GM20431 (cell line): ENCODE measurements at regions not wholly inside any gene's neighbourhood (a gene's known extent, or its start where the extent isn't known, plus 50 kb on each side); places are given as distances from the start of the nearest gene placed in this dataset.

ENCODE experiments used
- in situ Hi-C: fragments of 300-500 bp; cut with MseI, MboI; formaldehyde crosslinking; loops from one replicate; pipeline ENCODE4 v1.15.0; 2020; ENCODE audit warnings: low sequenced_read_pairs; ENCODE audit not compliant: unreplicated experiment

DNA sequence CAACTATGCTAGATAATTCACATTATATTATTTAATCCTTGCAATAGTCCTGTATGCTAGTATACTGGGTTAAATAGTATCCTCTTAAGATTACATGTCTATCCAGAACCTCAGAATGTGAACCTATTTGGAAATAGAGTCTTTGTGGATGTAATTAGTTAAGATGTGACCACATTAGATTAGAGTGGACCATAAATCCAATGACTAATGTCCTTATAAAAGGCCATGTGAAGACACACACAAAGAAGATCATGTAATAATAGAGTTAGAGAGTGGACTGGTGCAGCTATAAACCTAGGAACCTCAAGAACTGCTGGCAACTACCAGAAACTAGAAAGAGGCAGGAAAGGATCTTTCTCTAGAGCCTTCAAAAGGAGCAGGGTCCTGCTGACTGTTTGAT lies 263.6 kb upstream of the PTGER4 start:
- in situ Hi-C loops: no loop called here

DNA sequence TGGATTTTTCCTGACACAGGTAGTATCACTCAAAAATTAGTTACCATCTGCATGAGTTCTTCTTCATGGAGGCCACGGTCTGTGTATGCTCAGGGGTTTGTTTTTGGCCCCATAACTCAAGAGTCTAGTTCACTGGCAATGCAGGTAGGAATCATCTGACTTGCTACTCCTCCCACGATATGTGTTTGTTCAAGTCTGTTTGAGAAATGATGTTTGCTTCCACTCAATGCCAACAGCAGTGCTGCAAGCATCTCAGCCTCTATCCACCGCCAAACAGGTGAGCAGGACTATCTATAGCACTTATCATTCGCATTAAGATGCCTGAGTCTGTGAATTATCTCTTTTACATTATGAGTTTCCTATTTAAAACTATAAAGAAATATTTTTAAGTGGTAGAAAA lies 264.8 kb upstream of the PTGER4 start:
- in situ Hi-C loops: no loop called here

DNA sequence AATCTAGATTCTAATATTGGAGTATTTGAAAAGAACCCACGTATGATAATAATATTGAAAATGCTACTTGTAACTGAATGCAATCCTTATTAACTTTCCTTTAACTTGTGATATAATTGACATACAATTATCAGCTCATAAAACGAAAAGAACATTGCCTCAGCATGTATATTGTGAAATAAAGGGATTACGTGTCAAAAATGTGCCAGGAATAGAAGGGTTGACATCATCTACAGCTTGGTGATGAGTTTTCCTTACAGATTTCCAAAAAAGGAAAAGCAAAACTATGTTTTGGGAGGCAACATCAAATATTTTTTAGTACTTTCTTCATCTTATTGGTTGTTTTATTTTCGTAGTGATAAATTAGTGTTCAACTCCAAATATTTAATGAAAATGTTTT lies 266.0 kb upstream of the PTGER4 start:
- in situ Hi-C loops: no loop called here

- in situ Hi-C loops: no loop called here
Observed at GRCh38 chr5:40412771-40413170, 266.9 kb upstream of the PTGER4 start.

- in situ Hi-C loops: no loop called here
Observed at GRCh38 chr5:40410964-40411635, 268.6 kb upstream of the PTGER4 start.

- in situ Hi-C loops: no loop called here
Observed at GRCh38 chr5:40410231-40410861, 269.4 kb upstream of the PTGER4 start.

DNA sequence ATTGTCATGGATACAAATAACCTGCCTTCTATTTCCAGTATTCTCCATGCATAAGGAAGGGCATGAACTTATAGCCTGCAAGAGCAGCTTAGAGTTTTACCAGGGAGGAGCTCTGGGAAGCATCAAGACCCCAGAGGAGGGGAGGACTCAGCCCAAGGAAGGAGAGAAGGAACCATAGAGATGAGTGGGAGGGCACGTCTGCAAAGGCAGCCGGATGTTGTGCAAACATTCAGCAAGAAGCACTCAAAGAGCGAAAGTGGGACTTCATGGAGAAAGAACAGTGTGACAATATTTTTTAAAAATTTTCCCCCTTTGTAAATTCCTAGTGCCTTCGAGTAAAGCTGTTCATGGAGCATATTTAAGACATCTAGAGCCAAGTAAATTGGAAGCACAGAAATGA lies 270.1 kb upstream of the PTGER4 start:
- in situ Hi-C loops: no loop called here

GRCh38 chr5:40406741-40407211 lies 272.9 kb upstream of the PTGER4 start:
- in situ Hi-C loops: no loop called here

GRCh38 chr5:40405996-40406740 lies 273.5 kb upstream of the PTGER4 start:
- in situ Hi-C loops: no loop called here

DNA sequence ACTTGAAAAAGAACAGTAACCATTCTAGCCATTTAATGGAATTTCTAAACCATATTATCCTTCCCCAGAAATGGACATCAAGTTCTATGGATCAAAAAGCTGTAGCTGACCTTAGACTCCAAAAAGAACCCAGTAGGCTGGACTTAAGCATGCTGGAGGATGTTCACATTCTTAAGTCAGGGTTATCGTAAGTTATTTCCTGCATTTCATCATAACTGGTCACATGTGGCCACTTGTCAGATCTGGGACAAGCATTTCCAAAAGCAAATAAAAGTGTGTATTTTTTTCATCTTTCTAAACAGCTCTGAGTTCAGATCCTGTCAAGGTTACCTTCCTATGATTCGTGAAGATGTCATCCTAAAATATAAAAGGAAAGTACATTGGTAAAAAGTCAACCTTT lies 274.5 kb upstream of the PTGER4 start:
- in situ Hi-C loops: no loop called here

DNA sequence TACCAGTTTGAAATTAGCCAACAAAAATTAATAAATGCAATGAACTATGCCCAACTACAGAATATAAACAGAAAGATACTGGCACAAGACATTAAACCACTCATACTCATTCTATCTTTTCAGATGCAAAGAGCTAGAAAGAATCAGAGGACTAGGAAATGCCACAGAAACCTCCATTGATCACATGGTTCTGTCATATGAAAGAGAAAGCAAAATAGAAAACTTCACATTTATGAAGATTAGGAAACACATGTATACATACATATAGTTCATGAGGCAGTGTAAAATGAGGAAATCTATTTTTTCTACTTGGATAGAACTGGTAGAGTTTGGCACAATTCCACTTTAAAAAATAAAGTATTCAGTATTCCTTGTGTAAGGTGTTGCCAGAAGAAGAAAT lies 275.1 kb upstream of the PTGER4 start:
- in situ Hi-C loops: no loop called here

- in situ Hi-C loops: no loop called here
Observed at GRCh38 chr5:40402007-40402364, 277.7 kb upstream of the PTGER4 start.

DNA sequence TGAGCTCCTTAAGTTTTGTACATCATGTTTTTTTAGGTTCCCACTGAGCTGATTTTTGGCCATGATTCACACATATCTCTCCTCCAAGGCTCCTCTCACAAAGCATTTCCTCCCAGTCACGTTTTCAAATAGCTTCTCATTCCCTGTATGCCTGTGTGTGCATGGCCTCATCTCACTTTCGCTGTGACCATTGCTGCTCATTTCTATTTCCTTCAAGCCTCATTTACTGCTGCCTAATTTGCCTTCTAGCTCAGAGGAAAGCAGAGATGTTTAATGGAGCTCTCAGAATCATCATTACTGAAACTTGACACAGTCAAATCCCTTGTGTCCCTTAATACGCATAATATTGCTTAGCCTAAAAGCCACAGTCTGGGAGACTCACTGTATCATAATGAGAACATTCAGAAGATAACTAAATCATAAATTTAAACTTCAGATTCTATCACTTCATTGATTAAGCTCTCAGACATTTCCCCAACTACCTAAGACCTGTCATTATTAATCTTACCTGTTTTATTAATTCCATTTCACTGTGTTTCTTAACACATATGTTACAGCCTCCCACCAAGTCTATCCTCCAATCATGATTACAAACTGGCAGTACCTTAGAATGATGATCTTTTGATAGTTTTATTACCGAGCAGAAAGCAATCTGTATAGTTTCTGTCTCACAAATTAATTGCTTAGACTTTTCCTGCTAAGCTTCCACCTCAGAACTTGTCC lies 278.3 kb upstream of the PTGER4 start:
- in situ Hi-C loops: no loop called here

GRCh38 chr5:40400245-40400644 lies 279.5 kb upstream of the PTGER4 start:
- in situ Hi-C loops: no loop called here

DNA sequence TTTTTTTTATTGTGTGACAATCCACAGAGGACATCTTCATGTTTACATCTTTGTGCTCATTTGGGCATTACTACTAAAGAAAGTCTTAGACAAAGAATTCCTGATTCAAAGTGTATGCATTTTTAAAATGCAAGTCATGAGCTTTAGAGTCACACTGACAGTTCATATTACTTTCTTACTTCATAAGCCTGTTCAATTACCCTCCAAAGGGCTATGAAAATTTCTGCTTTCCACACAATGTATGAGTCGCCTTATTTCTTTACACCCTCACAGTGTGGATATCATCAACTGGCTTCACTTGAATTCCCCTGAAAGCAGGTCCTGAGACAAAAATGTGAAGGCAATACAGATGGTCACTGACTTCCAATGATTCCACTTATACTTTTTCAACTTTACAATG lies 280.4 kb upstream of the PTGER4 start:
- in situ Hi-C loops: no loop called here

- in situ Hi-C loops: no loop called here
Observed at GRCh38 chr5:40397976-40398375, 281.7 kb upstream of the PTGER4 start.

- in situ Hi-C loops: no loop called here
Observed at GRCh38 chr5:40397091-40397490, 282.6 kb upstream of the PTGER4 start.

DNA sequence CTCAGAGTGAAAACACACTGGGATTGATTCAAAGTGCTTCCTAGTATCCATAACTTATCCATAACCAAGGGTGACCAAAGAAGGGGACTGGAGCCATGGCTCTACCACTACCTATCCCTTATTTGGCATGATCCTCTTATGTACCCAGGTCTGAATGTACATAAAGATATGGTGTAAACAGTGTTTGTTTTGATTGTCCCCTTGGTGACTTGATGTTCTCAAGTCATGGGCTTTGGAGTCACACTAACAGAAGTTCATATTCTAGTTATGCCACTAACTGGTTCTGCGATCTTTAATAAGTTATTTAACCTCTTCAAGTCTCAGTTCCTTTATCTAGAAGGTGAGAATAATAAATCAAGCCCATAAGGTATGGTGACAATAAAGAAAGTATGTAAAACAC lies 283.4 kb upstream of the PTGER4 start:
- in situ Hi-C loops: no loop called here

DNA sequence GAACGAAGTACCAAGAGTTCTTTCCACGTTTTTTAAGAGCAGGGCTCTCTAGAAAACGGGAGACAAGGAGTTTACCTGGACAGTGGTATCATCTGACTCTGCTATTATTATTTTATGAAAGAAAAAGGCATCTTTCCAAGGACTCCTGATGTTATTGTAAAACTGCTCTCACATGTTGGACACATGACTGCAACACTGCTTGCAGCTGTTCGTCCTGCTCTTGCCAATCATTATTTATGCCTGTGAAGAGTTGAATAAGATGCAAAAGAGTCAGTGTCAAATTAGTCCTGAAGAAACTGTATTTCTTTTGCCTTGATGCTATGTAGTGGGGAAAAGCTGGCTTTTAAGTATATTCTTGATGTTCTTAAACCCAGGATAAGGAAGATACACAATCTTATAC lies 284.5 kb upstream of the PTGER4 start:
- in situ Hi-C loops: no loop called here

GRCh38 chr5:40394698-40395097 lies 285.0 kb upstream of the PTGER4 start:
- in situ Hi-C loops: no loop called here

DNA sequence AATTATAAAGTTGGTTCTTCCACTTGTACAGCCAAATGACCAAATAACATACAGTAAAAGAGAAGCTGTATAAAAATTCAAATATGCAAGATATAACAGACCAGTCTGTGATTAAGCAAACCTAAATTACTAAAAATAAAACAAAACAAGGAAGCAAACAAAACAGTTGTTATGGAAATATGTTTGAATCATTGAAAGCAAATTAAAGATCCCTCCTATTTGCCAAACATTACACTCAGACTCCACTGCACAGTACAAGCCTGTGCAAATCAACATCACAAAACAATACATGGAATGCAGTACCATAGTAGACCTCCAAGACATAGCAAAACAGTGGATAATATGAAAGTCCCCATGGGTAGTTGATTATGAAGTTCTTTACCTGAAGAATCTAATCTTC lies 288.1 kb upstream of the PTGER4 start:
- in situ Hi-C loops: no loop called here
